SK-N-SH treated with all-trans-retinoic acid at 6 μM for 48 hours (cell line): ENCODE measurements at regions not wholly inside any gene's neighbourhood (a gene's known extent, or its start where the extent isn't known, plus 50 kb on each side); places are given as distances from the start of the nearest gene placed in this dataset.

Source experiments
- CREB5 ChIP-seq: fragments of 250-450 bp; sonication (Bioruptor Pico); IDR thresholded peaks from 2 replicates; pipeline ENCODE4 v1.5.1; 2020; ENCODE audit warnings: low read depth, mild to moderate bottlenecking, moderate library complexity
- ESRRG ChIP-seq: fragments of 250-450 bp; sonication (Bioruptor Pico); IDR thresholded peaks from 2 replicates; pipeline ENCODE4 v1.6.1; 2021; ENCODE audit warnings: mild to moderate bottlenecking
- OSR1 ChIP-seq: fragments of 250-450 bp; sonication (Bioruptor Pico); IDR thresholded peaks from 2 replicates; pipeline ENCODE4 v1.8.0; 2022; ENCODE audit warnings: moderate library complexity, mild to moderate bottlenecking, inconsistent platforms
- TCF4 ChIP-seq: fragments of 250-450 bp; sonication (Bioruptor Pico); IDR thresholded peaks from 2 replicates; pipeline ENCODE4 v1.8.0; 2021; ENCODE audit warnings: mild to moderate bottlenecking, moderate library complexity, borderline replicate concordance
- TOX ChIP-seq: fragments of 250-450 bp; sonication (Bioruptor Pico); IDR thresholded peaks from 2 replicates; pipeline ENCODE4 v1.8.0; 2021; ENCODE audit warnings: mild to moderate bottlenecking, moderate library complexity, borderline replicate concordance
- ZFP3 ChIP-seq: fragments of 250-450 bp; sonication (Bioruptor Pico); IDR thresholded peaks from 2 replicates; pipeline ENCODE4 v1.5.0; 2020; ENCODE audit warnings: mild to moderate bottlenecking, moderate library complexity

GRCh38 chr14:96663491-96664067, 133.6 kb upstream of the VRK1 start:
- TF ChIP-seq ZFP3 (CRISPR knock-in tag) (no peak), TCF4 (CRISPR knock-in tag) (no peak), ESRRG (CRISPR knock-in tag) (no peak), TOX (CRISPR knock-in tag) (no peak), OSR1 (CRISPR knock-in tag) (no peak), CREB5 (no peak)
